Fibroblast of skin of left quadriceps (primary cell): ENCODE measurements at regions not wholly inside any gene's neighbourhood (a gene's known extent, or its start where the extent isn't known, plus 50 kb on each side); places are given as distances from the start of the nearest gene placed in this dataset.

Experiments
- DNase-seq, 2 experiments: peaks; one replicate each; pipeline ENCODE4 v3.0.0-alpha.2; 2013; ENCODE audit warnings: low read depth in 2 of 2

DNA sequence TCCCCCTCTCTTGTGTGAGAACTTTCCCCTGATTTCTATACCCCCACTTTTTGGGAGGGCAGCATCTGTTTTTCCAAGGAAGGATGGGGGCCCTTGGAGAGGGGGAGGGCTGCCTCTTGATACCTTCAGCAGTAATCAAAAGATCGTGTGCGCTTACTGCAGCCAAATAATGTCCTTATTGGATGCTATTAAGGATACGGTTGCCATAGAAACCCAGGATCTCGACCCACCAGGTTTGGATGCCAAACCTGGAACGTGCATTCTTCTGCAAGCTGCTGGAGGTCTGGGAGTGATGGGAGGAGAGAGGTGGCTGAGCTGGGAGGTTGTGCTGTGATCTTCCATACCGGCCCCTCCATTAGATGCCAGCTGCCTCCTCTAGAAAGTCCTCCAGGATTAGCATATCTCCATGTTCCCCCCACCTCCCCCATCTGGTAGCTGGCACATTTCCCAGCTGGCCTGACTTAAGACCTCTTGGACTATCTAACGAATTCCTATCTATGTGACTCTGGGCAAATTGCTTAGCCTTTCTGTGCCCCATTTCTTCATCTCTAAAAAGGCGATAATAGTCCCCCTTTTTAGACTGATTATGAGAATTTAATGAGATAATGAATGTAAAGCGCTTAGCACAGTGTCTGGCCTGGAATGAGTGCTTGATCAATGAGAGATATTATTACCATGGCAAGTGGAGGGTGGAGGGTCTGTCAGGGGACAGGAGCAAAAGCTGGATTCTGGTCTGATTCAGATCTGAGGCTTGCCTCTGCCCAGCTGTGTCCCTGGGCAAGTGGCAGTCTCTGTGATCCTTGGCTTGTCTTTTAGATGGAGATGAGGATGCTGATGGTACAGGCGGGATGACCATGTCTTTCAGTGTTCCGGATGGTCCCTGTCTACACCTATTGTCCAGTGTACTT, 78.5 kb upstream of the PCBD1 start:
- no peak for DNase-seq

DNA sequence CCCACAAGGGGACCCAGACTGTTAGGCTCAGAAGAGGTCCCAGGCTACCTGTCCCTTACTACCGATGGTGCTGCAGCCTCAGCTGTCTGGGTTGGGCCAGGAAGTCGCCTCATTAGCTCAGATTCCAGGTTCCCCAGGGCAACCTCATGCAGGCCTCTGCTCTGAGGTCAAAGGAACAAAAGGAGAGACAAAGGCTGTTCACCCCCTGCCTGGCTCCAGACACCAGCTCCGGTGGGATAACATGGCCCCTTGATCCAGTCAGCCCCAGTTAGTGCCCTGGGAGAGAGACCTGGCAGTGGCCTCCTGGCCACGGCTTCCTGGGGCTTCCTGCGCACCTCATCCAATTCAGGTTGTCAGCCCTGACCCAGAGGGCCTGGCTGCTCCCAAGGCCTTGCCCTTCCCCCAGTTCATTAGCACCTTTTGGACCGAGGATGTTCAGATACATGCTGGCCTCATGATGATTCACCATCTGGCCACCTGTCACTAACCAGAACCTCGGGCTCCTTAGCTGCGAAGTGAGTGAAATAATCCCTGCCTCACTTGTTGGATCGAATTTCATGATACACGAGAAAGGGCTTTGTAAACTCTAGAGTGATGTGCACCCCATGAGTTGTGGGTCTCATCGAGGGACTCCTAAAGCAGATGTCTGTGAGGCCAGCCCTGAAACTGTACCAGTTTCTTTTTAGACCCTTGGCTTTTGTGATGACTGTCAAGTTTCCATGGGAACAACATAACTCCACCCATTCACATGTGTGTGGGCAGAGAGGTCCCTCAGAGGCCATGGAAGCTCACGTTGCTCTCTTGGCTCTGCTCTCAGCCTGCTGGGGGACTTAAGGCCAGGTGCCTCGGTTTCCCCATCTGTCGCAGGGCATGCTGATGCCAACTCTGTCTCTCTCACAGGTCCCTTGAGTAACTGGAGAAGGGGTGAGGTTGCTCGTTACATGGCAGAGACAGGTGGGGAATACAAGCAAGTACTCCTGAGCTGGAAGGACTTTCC, 79.5 kb upstream of the PCBD1 start:
- DNase-seq = no peak

DNA sequence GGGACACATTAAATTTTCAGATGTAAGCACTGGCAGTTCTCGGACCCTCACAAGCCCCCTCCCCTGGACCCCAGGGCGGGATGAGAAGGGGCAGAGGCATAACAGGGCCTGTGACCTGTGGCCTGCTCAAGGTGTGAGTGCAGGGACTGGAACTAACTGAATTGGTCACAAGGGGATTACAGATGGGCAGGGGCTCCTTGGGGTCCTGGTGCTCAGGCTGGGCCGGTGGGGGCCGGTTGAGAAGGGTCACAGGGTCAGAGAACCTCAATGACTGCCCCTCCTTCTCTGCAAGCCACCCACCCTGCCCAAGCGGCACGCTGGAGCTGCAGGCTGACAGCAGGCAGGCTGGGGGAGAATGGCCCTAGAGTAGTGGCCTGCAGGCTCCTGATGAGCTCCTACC, 80.8 kb upstream of the PCBD1 start:
- DNase-seq = no peak

DNA sequence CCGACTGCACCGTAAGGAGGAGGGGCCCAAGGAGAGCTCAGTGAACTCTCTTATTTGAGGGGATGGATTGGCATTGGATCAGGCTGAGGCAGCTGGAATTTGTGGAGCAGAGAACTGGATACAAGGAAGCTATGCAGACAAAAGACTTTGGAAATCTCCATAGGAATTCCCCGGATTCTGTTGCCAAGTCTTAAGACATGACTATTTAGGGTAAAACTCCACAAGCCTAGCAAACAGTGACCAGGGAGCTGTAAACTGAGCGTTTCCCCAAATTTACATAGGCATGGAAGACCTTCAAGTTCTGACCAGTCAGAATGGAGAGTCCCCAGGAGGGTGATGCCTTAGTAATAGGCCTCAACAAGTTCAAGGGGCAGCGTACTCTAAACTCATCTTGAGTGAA, 82.5 kb upstream of the PCBD1 start:
- no peak for DNase-seq

DNA sequence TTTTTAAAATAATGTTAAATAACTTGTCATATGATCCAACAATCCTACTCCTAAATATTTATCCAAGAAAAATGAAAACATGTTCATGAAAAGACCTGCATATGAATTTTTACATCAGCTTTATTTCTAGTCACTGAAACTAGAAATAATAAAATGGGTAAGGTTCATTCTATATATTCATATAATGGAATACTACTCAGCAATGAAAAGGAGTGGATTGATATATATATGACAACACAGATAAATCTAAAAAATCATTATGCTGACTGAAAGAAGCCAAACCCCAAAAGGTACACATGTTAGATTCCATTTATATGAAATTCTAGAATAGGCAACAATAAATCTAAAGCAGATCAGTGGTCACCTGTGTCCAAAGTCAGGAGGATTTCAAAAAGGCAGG, 84.9 kb upstream of the PCBD1 start:
- no peak for DNase-seq

DNA sequence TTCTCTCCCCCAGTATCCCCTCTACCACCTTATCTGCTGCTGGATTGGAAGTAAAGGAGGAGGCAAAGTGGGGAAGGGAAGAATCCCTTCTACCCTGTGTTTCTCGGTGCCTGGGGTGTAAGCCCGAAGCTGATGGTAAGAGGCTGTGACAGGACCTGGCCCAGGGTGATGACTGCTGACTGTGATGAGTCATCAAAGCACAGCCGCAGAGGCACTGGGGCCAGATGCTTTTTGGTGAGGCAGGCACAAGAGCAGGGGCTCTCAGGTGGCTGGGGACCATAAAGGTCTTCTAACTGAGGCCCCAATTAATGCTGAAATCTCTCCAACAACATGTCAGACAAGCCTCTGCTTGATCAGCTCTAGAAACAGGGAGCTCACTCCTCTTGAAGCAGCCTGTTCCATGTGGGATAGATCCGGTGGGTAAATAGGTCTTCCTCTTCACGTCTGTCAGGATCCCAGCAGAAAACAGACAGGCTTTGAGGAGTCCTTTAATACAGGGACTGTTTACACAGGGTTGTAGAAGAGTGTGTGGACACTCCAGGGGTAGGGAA, 86.1 kb upstream of the PCBD1 start:
- no peak for DNase-seq

DNA sequence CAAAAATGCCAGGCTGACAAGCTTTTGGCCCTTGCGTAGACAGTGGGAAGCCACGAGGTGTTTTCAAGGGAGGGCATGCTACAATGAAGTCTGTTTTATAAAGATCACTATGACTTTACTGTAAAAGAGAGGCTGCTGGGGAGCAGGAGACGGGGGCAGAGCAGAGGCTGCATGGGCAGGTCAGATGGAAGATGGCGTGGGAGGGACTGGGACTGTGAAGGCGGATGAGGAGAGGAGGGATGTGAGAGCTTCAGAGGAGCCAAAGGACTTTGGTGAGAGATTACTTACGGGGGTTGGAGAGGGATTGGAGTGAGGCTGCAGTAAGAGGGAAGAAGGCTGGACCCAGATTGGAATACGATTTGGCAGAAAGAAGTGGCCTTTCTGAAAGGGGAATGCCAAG, 86.6 kb upstream of the PCBD1 start:
- DNase-seq = no peak

DNA sequence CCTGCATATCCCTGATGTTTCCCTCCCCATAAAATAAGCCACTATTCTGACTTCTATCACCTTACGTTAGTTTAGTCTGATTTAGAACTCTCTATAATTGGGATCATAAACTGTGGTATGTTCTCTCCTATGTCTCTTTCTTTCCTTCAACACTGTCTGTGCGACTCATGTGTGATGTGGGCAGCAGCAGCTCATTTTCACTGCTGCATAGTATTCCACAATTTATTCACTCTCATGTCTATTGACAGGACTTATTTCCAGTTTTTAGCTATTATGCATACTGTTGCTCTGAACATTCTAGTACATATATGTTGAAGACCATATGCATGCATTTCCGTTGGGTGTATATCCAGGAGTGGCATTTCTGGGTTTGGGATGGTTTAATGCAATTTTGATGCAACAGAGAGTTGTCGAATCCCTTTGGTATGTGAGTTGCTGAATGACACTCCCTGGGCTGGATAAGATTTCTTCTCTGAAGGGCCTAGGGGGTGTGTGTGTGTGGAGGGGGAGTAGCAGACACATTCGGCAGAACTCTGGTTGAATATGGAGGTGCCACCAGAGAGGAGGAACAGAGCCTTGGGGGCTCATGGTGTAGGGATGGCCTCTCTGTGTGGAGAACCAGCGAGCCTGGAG, 87.8 kb upstream of the PCBD1 start:
- DNase-seq = no peak

DNA sequence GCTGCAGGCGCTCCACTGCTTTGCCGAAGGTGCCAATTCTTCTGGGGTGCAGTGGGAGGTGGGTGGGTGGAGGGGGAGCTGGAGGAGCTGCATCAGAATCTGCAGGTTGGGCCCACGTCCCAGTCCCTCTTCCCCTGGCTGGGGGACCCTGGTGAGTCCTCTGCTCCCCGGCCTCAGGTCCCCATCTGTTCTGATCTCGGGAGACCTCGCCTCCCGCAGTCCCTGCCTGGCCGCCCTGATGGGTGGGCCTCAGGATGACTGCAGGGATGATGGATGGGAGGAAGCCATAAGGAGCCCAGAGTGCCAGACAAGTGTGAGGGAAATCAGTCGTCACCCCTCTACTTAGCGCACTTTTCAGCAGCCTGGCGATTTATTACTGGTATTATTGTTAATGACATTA, 89.3 kb upstream of the PCBD1 start:
- no peak for DNase-seq

DNA sequence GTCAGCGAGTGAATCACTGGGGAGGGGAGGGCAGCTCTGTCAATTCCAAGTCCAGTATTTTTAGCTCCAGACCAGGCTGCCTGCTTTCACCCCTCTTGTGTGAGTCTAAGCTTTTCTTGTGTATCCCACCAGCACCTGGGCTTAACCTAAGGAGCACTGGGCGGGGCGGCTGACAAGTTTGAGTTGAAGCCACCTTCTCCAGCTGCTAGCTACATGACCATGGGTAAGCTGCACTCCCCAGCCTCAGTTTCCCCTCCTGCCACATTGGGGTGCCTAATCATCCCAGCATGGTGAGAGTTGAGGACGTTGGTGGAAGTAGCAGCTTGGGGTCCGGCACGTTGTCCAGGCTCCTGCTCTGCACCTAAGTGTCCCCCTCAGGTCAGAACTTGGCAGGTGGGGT, 89.8 kb upstream of the PCBD1 start:
- DNase-seq = no peak

DNA sequence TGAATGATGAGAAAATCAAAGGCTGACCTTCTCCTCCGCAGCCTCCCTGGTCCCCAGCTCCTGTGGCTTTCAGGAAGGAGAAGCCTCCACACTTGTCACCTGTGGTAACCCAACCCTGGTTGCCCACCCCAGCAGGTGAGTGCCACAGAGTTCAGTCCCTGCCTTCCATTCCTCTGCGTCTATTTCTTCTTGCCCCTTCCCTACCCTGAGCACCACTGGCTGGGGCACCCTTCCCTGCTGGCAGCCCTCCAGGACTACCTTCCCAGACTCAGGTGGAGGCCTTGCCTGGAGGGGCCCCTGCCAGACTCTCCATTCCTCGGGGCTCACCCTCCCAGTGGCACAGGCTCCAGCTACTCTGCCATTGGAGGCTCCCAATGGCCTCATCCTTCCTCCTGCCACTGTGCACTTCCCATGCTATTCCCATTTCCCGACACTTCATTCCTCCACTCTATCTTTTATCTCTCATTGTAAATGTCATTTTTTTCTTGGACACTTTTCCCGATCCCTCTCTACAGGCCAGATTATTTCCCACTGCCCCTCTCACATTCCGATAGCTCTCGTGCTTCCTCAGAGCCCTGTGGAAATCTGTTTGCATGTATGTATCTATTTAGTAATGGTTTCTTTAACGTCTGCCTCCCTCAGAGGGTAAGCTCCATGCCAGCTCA, 90.6 kb upstream of the PCBD1 start:
- no peak for DNase-seq

DNA sequence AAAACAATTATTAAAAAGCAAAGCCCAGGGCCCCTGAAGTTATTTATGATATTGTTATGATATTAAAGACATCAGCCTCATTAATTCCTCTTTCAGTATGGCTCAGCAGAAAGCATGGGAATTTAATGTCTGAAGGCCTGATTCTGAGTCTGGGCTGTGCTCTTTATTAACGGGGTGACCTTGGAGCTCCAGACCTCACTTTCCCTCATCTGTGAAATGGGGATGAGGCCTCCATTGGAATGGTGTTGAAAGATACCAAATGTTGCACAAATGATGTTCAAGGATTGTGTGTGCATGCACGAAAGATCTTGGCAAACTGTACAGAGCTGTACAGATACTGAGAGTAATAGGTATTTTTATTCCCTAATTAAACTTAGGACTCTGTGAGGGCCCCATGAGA, 92.3 kb upstream of the PCBD1 start:
- DNase-seq = no peak

DNA sequence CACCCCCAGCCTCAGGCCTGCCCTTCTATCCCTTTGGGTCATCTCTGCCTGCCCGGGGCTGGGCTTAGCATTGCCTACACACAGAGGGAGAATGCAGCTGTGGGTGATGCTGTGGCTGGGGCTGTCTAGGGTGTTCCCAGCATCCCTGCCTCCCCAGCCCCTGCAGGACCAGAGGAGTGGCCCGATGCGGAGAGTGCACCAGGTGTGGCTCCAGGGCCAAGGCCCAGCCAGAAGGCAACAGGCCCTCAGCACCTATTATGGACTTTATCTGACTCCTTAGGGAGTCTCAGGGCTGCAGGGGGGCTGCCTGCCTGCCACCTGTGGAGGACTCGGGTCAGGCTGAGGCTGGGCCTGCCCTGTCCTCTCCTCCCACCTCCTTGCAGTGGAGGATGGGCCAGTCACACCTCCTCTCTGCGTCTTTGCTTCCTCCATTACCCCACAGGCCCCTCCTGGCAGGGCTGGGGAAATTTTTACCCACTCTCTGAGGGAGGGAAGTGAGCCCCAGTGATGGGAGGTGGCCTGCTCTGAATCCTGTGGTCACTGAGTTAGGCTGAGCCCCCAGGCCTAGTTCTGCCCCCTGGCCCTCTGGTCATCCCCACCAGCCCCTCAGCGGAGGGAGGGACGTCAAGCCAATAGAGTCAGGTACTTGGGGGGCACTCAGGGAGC, 92.9 kb upstream of the PCBD1 start:
- no peak for DNase-seq

DNA sequence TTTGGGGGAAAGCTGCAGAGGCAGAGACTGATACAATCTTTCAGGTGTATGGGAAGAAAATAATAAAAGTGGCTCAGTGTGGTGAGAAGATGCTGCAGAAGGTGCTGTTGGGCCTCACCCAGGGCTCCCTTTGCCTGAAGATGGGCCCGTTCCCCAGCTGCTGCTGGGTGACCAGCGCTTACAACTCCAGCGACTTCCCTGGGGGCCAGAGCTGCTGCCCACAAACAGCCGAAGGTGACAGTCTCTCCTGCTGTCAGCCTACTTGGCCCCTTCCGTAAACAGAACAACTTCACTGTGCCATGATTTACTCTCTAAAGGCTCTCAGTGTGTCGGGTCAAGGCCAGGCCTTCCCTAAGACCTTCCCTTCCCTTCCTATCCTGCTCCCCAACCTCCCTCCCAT, 93.6 kb upstream of the PCBD1 start:
- no peak for DNase-seq

DNA sequence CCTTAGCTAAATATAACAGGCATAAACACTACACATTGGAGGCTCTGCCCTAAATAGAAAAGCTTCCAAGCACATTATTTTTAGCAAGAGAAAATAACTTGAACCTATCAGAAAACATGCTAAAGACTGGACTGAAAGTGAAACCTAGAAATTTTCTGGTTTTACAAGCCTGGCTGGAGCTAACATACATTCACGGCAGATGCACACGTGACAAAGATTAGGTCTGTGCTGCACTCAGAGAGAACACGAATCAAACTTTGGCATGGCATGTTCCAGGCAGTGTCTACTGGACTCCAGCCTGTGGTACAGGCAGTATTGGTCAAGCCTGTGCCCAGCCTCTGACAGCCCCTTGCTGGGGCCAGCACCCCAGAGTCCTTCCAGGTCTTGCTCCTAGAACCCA, 94.1 kb upstream of the PCBD1 start:
- no peak for DNase-seq

DNA sequence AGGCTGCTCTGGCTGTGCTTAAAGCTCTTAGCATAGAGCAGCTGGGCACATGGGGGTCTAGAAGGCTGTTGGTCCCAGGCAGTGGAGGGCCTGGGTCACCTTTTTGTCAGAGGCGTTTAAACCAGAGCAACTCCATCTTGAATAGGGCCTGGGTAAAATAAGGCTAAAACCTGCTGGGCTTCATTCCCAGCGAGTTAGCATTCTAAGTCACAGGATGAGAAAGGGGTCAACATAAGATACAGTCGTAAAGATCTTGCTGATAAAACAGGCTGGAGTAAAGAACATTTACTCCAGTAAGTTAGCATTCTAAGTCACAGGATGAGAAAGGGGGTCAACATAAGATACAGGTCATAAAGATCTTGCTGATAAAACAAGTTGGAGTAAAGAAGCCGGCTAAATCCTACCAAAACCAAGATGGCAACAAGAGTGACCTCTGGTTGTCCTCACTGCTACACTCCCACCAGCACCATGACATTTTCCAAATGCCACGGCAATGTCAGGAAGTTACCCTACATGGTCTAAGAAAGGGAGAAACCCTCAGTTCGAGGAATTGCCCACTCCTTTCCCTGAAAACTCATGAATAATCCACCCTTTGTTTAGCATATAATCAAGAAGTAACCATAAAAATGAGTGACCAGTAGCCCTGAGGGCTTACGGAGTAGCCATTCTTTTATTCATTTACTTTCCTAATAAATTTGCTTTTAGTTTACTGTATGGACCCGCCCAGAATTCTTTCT, 96.8 kb upstream of the PCBD1 start:
- no peak for DNase-seq

DNA sequence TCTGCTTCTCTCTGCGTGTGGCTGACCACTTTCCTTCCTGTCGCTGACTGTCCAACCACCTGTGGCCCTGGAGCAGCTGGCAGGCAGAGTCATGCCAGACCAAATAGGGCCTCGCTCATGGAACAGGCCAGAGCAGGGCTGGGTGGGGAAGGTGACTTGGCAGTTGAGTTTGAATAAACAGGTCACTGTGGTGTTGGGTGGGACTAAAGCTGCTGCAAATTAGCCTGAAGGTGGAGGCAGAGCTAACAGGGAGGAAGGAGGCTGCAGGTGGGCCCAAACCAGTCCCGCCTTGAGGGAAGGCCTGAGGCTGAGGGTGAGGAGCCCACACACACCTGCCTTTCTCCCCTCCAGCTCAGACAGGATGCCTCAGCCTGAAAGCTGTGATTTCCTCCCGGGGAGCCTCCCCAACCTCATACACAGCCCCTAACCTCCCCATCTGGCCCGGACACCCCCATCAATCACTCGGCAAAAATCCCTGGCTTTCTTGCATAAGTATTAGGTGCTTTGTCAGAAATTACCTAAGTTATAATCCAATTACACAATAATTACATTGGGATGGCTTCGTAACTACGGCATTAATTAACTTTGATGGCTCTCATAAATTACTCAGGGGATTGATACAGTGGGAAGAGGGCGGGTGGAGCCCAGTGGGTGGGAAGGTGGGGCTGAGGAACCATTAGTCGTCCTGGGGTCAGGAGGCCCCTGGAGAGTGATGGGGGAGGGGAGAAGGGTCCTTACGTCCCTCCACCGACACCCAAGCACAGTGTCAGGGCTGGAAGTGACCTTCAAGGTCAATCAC, 97.7 kb upstream of the PCBD1 start:
- DNase-seq = no peak

DNA sequence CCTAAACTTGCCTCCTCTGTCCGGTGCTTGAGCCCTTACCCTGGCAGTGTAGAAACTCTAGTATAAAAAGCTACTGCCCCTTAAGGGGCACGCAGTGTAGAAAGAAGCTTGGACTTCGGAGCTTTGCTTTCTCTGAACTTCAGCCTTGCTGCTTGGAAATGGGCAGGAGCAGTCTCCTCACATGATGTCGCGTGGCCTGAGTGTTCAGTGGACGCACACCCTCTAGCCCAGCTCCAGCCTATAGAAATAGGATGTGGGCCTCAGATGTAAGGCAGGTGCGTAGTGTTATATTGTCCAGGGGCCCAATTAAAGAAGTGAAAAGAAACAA, 98.2 kb upstream of the PCBD1 start:
- no peak for DNase-seq

DNA sequence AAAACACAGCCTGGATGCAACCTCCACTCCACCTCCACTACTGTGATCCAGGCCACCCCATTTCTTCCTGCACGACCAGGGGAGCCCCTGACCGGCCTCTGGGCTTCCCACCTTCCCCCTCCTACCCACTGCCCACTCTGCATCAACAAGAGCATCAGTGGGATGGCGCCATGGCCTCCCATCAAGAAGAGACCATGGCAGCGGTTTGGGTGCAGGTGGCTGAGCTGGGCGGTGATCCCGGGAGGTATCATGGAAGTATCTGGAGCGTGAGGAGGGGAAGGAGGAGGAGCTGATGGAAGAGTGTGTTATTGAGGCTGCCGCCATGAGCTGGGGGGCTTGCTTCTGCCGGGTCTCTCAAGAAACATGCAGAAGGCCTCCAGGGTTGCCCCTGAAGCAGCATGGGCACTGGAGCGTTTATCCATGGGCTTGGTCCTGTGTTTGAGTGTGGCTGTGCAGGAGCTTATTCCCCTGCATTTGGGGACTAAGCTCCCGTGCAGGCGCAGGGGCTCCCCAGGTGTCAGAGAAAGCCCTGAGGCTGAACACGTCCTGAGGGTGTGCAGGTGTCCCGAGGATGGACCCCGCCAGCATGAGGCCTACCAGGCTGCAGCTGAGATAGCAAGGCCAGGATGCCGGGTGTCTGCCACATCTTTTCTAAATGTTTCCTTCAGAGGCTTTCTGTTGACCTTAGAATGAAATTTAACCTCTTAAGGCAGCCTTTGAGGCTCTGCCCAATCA, 99.2 kb upstream of the PCBD1 start:
- DNase-seq = no peak
